Brain microvascular endothelial cell (primary cell): ENCODE measurements at regions not wholly inside any gene's neighbourhood (a gene's known extent, or its start where the extent isn't known, plus 50 kb on each side); places are given as distances from the start of the nearest gene placed in this dataset.

Experiments used
- DNase-seq: peaks from one replicate; pipeline ENCODE4 v3.0.0-alpha.2; 2020
- H3K27ac ChIP-seq: fragments of 250-450 bp; sonication (Bioruptor Pico); 2 replicates; pipeline ENCODE4 v1.5.1; 2020; ENCODE audit warnings: mild to moderate bottlenecking, moderate library complexity
- H3K27me3 ChIP-seq: fragments of 250-450 bp; sonication (Bioruptor Pico); replicated peaks from 2 replicates; pipeline ENCODE4 v1.5.1; 2020; ENCODE audit warnings: mild to moderate bottlenecking
- H3K36me3 ChIP-seq: fragments of 250-450 bp; sonication (Bioruptor Pico); replicated peaks from 2 replicates; pipeline ENCODE4 v1.5.1; 2020; ENCODE audit warnings: mild to moderate bottlenecking
- H3K4me3 ChIP-seq: 2 replicates; pipeline ENCODE4 v1.5.1; 2011; ENCODE audit warnings: low read depth, mild to moderate bottlenecking, control low read depth, low read length, moderate library complexity
- CTCF ChIP-seq: IDR thresholded peaks from 2 replicates; pipeline ENCODE4 v1.5.1; 2011; ENCODE audit warnings: low read depth, mild to moderate bottlenecking, moderate library complexity, low read length, control low read depth, inconsistent platforms; ENCODE audit errors: missing control alignments
- in situ Hi-C: cut with HindIII; loops from 2 replicates; pipeline ENCODE4 v1.10.0; 2017; ENCODE audit warnings: low sequenced_read_pairs, low pct_ligation_motif_present

GRCh38 chr5:34550964-34551363 is 105.2 kb upstream of the RAI14 start:
- Histone ChIP-seq H3K27me3 (no peaks in the 10 kb centered on the region), H3K36me3 (no peaks in the 10 kb centered on the region), H3K4me3 (no peak overlapping the region), H3K27ac (no peak overlapping the region)
- no peak for TF ChIP-seq CTCF
- in situ Hi-C loops: no loop called here
- no peak for DNase-seq

- H3K4me3 ChIP-seq: no peak overlapping the region
- H3K27me3 ChIP-seq: no peaks in the 10 kb centered on the region
- H3K36me3 ChIP-seq: no peaks in the 10 kb centered on the region
- DNase-seq: no peak
- H3K27ac ChIP-seq: no peak overlapping the region
- TF ChIP-seq CTCF: no peak
- in situ Hi-C loops: no loop called here
These were observed 104.2 kb upstream of the RAI14 start for GRCh38 chr5:34551911-34552433.

- Histone ChIP-seq H3K27ac (no peak overlapping the region), H3K4me3 (no peak overlapping the region), H3K27me3 (no peaks in the 10 kb centered on the region), H3K36me3 (no peaks in the 10 kb centered on the region)
- no peak for TF ChIP-seq CTCF
- in situ Hi-C loops: no loop called here
- no peak for DNase-seq
These were observed 103.4 kb upstream of the RAI14 start for GRCh38 chr5:34552686-34553085.

- Histone ChIP-seq H3K27me3 (no peaks in the 10 kb centered on the region), H3K36me3 (no peaks in the 10 kb centered on the region), H3K27ac (no peak overlapping the region), H3K4me3 (no peak overlapping the region)
- DNase-seq: no peak
- in situ Hi-C loops: no loop called here
- TF ChIP-seq CTCF: no peak
These were observed 102.5 kb upstream of the RAI14 start for GRCh38 chr5:34553581-34553980.

GRCh38 chr5:34554641-34555040 is 101.5 kb upstream of the RAI14 start:
- DNase-seq: no peak
- Histone ChIP-seq H3K36me3 (no peaks in the 10 kb centered on the region), H3K27ac (no peak overlapping the region), H3K27me3 (no peaks in the 10 kb centered on the region), H3K4me3 (no peak overlapping the region)
- TF ChIP-seq CTCF: no peak
- in situ Hi-C loops: no loop called here
